ENCODE measurements at regions not wholly inside any gene's neighbourhood (a gene's known extent, or its start where the extent isn't known, plus 50 kb on each side); places are given as distances from the start of the nearest gene placed in this dataset.

GRCh38 chr6:19660123-19660910 is 176.9 kb upstream of the ID4 start:
- no peak for ATAC-seq (ENCODE audit: low read depth)
- H3K4me1 Mint-ChIP-seq = no peaks in the 10 kb centered on the region
- H3K27ac Mint-ChIP-seq = no peak overlapping the region

GRCh38 chr6:19662911-19663310 is 174.3 kb upstream of the ID4 start:
- Mint-ChIP-seq H3K27me3 (no peaks in the 10 kb centered on the region), H3K27ac (no peak overlapping the region), H3K4me1 (no peaks in the 10 kb centered on the region), H3K9me3 (no peaks in the 10 kb centered on the region), H3K4me3 (no peak overlapping the region), H3K36me3 (no peaks in the 10 kb centered on the region)
- POLR2A ChIA-PET = no interaction called here
- ATAC-seq (ENCODE audit: low read depth) (no peak), DNase-seq (no peak)

More at GRCh38 chr6:19660123-19660910, 176.9 kb upstream of the ID4 start:
- POLR2A ChIA-PET = no interaction called here
- no peaks in the 10 kb centered on the region for H3K27me3 Mint-ChIP-seq
- H3K36me3 Mint-ChIP-seq = no peaks in the 10 kb centered on the region
- no peak overlapping the region for H3K4me3 Mint-ChIP-seq
- DNase-seq = no peak
- no peaks in the 10 kb centered on the region for H3K9me3 Mint-ChIP-seq

- no peak for ATAC-seq (ENCODE audit: low read depth)
- Mint-ChIP-seq H3K4me3 (no peak overlapping the region), H3K36me3 (no peaks in the 10 kb centered on the region), H3K27ac (no peak overlapping the region), H3K27me3 (no peaks in the 10 kb centered on the region), H3K9me3 (no peaks in the 10 kb centered on the region), H3K4me1 (no peaks in the 10 kb centered on the region)
- DNase-seq = no peak
- POLR2A ChIA-PET = no interaction called here
Measured at GRCh38 chr6:19663479-19663878, 173.7 kb upstream of the ID4 start.

GRCh38 chr6:19664050-19664449 is 173.1 kb upstream of the ID4 start:
- DNase-seq (no peak), ATAC-seq (ENCODE audit: low read depth) (no peak)
- POLR2A ChIA-PET = no interaction called here
- no peak overlapping the region for H3K4me3 Mint-ChIP-seq
- H3K4me1 Mint-ChIP-seq = no peaks in the 10 kb centered on the region
- H3K36me3 Mint-ChIP-seq = no peaks in the 10 kb centered on the region
- no peaks in the 10 kb centered on the region for H3K9me3 Mint-ChIP-seq
- no peaks in the 10 kb centered on the region for H3K27me3 Mint-ChIP-seq
- H3K27ac Mint-ChIP-seq = no peak overlapping the region

- DNase-seq = no peak
- no peak for ATAC-seq (ENCODE audit: low read depth)
- Mint-ChIP-seq H3K4me1 (no peaks in the 10 kb centered on the region), H3K27ac (no peak overlapping the region), H3K4me3 (no peak overlapping the region), H3K9me3 (no peaks in the 10 kb centered on the region), H3K36me3 (no peaks in the 10 kb centered on the region), H3K27me3 (no peaks in the 10 kb centered on the region)
- POLR2A ChIA-PET = no interaction called here
Measured at GRCh38 chr6:19664878-19665612, 172.1 kb upstream of the ID4 start.

GRCh38 chr6:19665613-19665909 is 171.6 kb upstream of the ID4 start:
- H3K9me3 Mint-ChIP-seq = no peaks in the 10 kb centered on the region

GRCh38 chr6:19668710-19669109 is 168.5 kb upstream of the ID4 start:
- H3K27ac Mint-ChIP-seq = no peak overlapping the region
- no peaks in the 10 kb centered on the region for H3K4me1 Mint-ChIP-seq
- POLR2A ChIA-PET = no interaction called here
- DNase-seq = no peak
- no peaks in the 10 kb centered on the region for H3K27me3 Mint-ChIP-seq
- H3K36me3 Mint-ChIP-seq = no peaks in the 10 kb centered on the region
- no peak overlapping the region for H3K4me3 Mint-ChIP-seq
- peaks cover 2% of the 10 kb centered on the region for H3K9me3 Mint-ChIP-seq
- ATAC-seq (ENCODE audit: low read depth) = no peak

More at GRCh38 chr6:19665613-19665909, 171.6 kb upstream of the ID4 start:
- Mint-ChIP-seq H3K4me1 (no peaks in the 10 kb centered on the region), H3K27ac (no peak overlapping the region), H3K36me3 (no peaks in the 10 kb centered on the region), H3K4me3 (no peak overlapping the region), H3K27me3 (no peaks in the 10 kb centered on the region)
- DNase-seq (no peak), ATAC-seq (ENCODE audit: low read depth) (no peak)
- POLR2A ChIA-PET = no interaction called here

GRCh38 chr6:19669206-19669605 is 168.0 kb upstream of the ID4 start:
- no peak for ATAC-seq (ENCODE audit: low read depth)
- POLR2A ChIA-PET = no interaction called here
- Mint-ChIP-seq H3K4me1 (no peaks in the 10 kb centered on the region), H3K36me3 (no peaks in the 10 kb centered on the region), H3K27ac (no peak overlapping the region), H3K27me3 (no peaks in the 10 kb centered on the region), H3K4me3 (no peak overlapping the region), H3K9me3 (peaks cover 2% of the 10 kb centered on the region)
- DNase-seq = no peak

- H3K4me3 Mint-ChIP-seq = no peak overlapping the region
- POLR2A ChIA-PET = no interaction called here
- H3K27me3 Mint-ChIP-seq = no peaks in the 10 kb centered on the region
- ATAC-seq (ENCODE audit: low read depth) (no peak), DNase-seq (no peak)
- H3K4me1 Mint-ChIP-seq = no peaks in the 10 kb centered on the region
- no peak overlapping the region for H3K27ac Mint-ChIP-seq
- H3K36me3 Mint-ChIP-seq = no peaks in the 10 kb centered on the region
- H3K9me3 Mint-ChIP-seq = peaks cover 2% of the 10 kb centered on the region
Measured at GRCh38 chr6:19682859-19683258, 154.3 kb upstream of the ID4 start.

- Mint-ChIP-seq H3K4me3 (no peak overlapping the region), H3K27ac (no peak overlapping the region), H3K27me3 (peaks cover 17% of the 10 kb centered on the region)
Measured at GRCh38 chr6:19690325-19691075, 146.7 kb upstream of the ID4 start.

GRCh38 chr6:19691465-19692167 is 145.6 kb upstream of the ID4 start:
- no peak for ATAC-seq (ENCODE audit: low read depth)
- POLR2A ChIA-PET = no interaction called here
- peaks cover 2% of the 10 kb centered on the region for H3K9me3 Mint-ChIP-seq
- H3K36me3 Mint-ChIP-seq = no peaks in the 10 kb centered on the region
- DNase-seq = no peak
- H3K27ac Mint-ChIP-seq = no peak overlapping the region
- no peak overlapping the region for H3K4me3 Mint-ChIP-seq
- H3K4me1 Mint-ChIP-seq = no peaks in the 10 kb centered on the region
- H3K27me3 Mint-ChIP-seq = peaks cover 17% of the 10 kb centered on the region

More at GRCh38 chr6:19690325-19691075, 146.7 kb upstream of the ID4 start:
- no peak for ATAC-seq (ENCODE audit: low read depth)
- Mint-ChIP-seq H3K36me3 (no peaks in the 10 kb centered on the region), H3K9me3 (peaks cover 2% of the 10 kb centered on the region), H3K4me1 (no peaks in the 10 kb centered on the region)
- no peak for DNase-seq
- POLR2A ChIA-PET = no interaction called here

- DNase-seq (no peak), ATAC-seq (ENCODE audit: low read depth) (no peak)
- Mint-ChIP-seq H3K27me3 (peaks cover 17% of the 10 kb centered on the region), H3K9me3 (peaks cover 2% of the 10 kb centered on the region), H3K4me1 (no peaks in the 10 kb centered on the region), H3K4me3 (no peak overlapping the region), H3K27ac (no peak overlapping the region), H3K36me3 (no peaks in the 10 kb centered on the region)
- POLR2A ChIA-PET = no interaction called here
Measured at GRCh38 chr6:19692506-19693298, 144.5 kb upstream of the ID4 start.

- Mint-ChIP-seq H3K27ac (no peak overlapping the region), H3K36me3 (no peaks in the 10 kb centered on the region), H3K4me3 (no peak overlapping the region), H3K27me3 (peaks cover 17% of the 10 kb centered on the region), H3K9me3 (peaks cover 3% of the 10 kb centered on the region), H3K4me1 (no peaks in the 10 kb centered on the region)
- POLR2A ChIA-PET = no interaction called here
- ATAC-seq (ENCODE audit: low read depth) (no peak), DNase-seq (no peak)
Measured at GRCh38 chr6:19694697-19695096, 142.5 kb upstream of the ID4 start.

All from activated naive CD8-positive, alpha-beta T cell treated with anti-CD3 and anti-CD28 coated beads, Interleukin-2, amount 10 ng/mL, durations not matched to agents 7 days and 5 days (primary cell).